Spleen (tissue), 7 donors: ENCODE measurements at regions not wholly inside any gene's neighbourhood (a gene's known extent, or its start where the extent isn't known, plus 50 kb on each side); places are given as distances from the start of the nearest gene placed in this dataset.

ENCODE experiments used
- CTCF ChIP-seq, 11 experiments: fragments of 200-600 bp in 7 of 11; fragments of 450-650 bp in 4 of 11; sonication (generic) in 4 of 11; IDR thresholded peaks in 8 of 11; conservative IDR thresholded peaks in 3 of 11; 1 replicate in 7 of 11; 2 replicates in 4 of 11; pipeline versions ENCODE4 v1.4.0 to v1.8.0; 2016 to 2021; ENCODE audit warnings: antibody characterized with exemption in 11 of 11, inconsistent platforms in 4 of 11, mild to moderate bottlenecking in 1 of 11
- POLR2A ChIP-seq, 3 donors: fragments of 450-650 bp; IDR thresholded peaks; one replicate each; pipeline ENCODE4 v1.5.1; 2017; ENCODE audit warnings: antibody characterized with exemption in 3 of 3, mild to moderate bottlenecking in 1 of 3
- POLR2AphosphoS5 ChIP-seq, 3 donors: sonication (generic); formaldehyde crosslinking; IDR thresholded peaks; one replicate each; pipeline ENCODE4 v1.5.1; 2017; ENCODE audit warnings: antibody characterized with exemption in 3 of 3
- donor health status: DM: no; HTN: no; CAD: no; lungs with moderate emphysema.
- donor health status: DM: no; HTN: no; CAD: no.
- donor health status: DM: no; HTN: no; CAD: no.

- no peak for TF ChIP-seq CTCF (IDR thresholded peaks at IDR 0.05 in 8 of 11, conservative IDR thresholded peaks at IDR 0.05 in 3 of 11)
- TF ChIP-seq POLR2A (IDR thresholded peaks at IDR 0.05): no peak
- no peak for TF ChIP-seq POLR2AphosphoS5 (IDR thresholded peaks at IDR 0.05)
Measured at GRCh38 chr5:28703651-28704260, 1665.4 kb upstream of the CDH9 start.
